Left lung (tissue), 4 donors: ENCODE measurements at regions not wholly inside any gene's neighbourhood (a gene's known extent, or its start where the extent isn't known, plus 50 kb on each side); places are given as distances from the start of the nearest gene placed in this dataset.

Experiments used
- ATAC-seq: fragments of 200-7000 bp; cut with Tn5 transposase; one replicate; pipeline ENCODE4 v1.9.1; 2020; ENCODE audit warnings: moderate library complexity
- DNase-seq, 4 donors: peaks; one replicate each; pipeline ENCODE4 v3.0.0-alpha.2; 2013 to 2020
- H3K27ac ChIP-seq, 2 donors: fragments of 200-600 bp; sonication (generic) in 1 of 2; one replicate each; pipeline versions ENCODE4 v1.5.0 to v1.8.0; 2020 to 2021
- H3K27me3 ChIP-seq, 2 donors: fragments of 200-600 bp; sonication (generic) in 1 of 2; one replicate each; pipeline versions ENCODE4 v1.5.0 to v1.8.0; 2020 to 2021
- H3K36me3 ChIP-seq, 2 donors: fragments of 200-600 bp; sonication (generic) in 1 of 2; one replicate each; pipeline versions ENCODE4 v1.5.0 to v1.8.0; 2020 to 2021
- H3K4me1 ChIP-seq, 2 donors: fragments of 200-600 bp; one replicate each; pipeline ENCODE4 v1.8.0; 2021
- H3K4me3 ChIP-seq, 2 donors: fragments of 200-600 bp; sonication (generic) in 1 of 2; one replicate each; pipeline versions ENCODE4 v1.5.0 to v1.8.0; 2020 to 2021; ENCODE audit warnings: mild to moderate bottlenecking in 1 of 2
- H3K9me3 ChIP-seq, 2 donors: fragments of 200-600 bp; sonication (generic) in 1 of 2; one replicate each; pipeline versions ENCODE4 v1.5.0 to v1.8.0; 2020 to 2021
- CTCF ChIP-seq, 2 donors: fragments of 200-600 bp; sonication (generic) in 1 of 2; IDR thresholded peaks; one replicate each; pipeline versions ENCODE4 v1.5.0 to v1.8.0; 2021; ENCODE audit warnings: antibody characterized with exemption in 2 of 2
- intact Hi-C, 2 donors: fragments of 100-400 bp; cut with DNase I; formaldehyde crosslinking; loops; one replicate each; pipeline versions ENCODE4 v1.11.2 to v1.14.2; 2022
- donor health status: DM: no; HTN: yes; CAD: no.
- donor health status: DM: no; HTN: no; CAD: no.

- no peaks in the 10 kb centered on the region for H3K9me3 ChIP-seq
- DNase-seq (no peak), ATAC-seq (no peak)
- intact Hi-C loops, result no loop called here
- TF ChIP-seq CTCF (IDR thresholded peaks at IDR 0.05), result no peak
- no peaks in the 10 kb centered on the region for H3K27me3 ChIP-seq
- no peaks in the 10 kb centered on the region for H3K36me3 ChIP-seq
- H3K27ac ChIP-seq, result no peak overlapping the region
- H3K4me3 ChIP-seq, result no peak overlapping the region
- no peaks in the 10 kb centered on the region for H3K4me1 ChIP-seq
Measured at GRCh38 chr5:35416217-35416988, 186.1 kb upstream of the PRLR start.

GRCh38 chr5:35415309-35415708 lies 185.0 kb upstream of the PRLR start:
- no peak for ATAC-seq
- intact Hi-C loops, result no loop called here
- H3K27ac ChIP-seq, result no peak overlapping the region
- no peaks in the 10 kb centered on the region for H3K36me3 ChIP-seq
- DNase-seq, result no peak
- H3K9me3 ChIP-seq, result no peaks in the 10 kb centered on the region
- H3K27me3 ChIP-seq, result no peaks in the 10 kb centered on the region
- H3K4me1 ChIP-seq, result no peaks in the 10 kb centered on the region
- TF ChIP-seq CTCF (IDR thresholded peaks at IDR 0.05), result no peak
- no peak overlapping the region for H3K4me3 ChIP-seq

GRCh38 chr5:35409361-35409760 lies 179.1 kb upstream of the PRLR start:
- intact Hi-C loops, result no loop called here
- TF ChIP-seq CTCF (IDR thresholded peaks at IDR 0.05), result no peak
- no peaks in the 10 kb centered on the region for H3K36me3 ChIP-seq

GRCh38 chr5:35408146-35408545 lies 177.9 kb upstream of the PRLR start:
- Histone ChIP-seq H3K4me3 (no peak overlapping the region), H3K9me3 (no peaks in the 10 kb centered on the region), H3K27ac (no peak overlapping the region), H3K36me3 (no peaks in the 10 kb centered on the region), H3K27me3 (no peaks in the 10 kb centered on the region), H3K4me1 (no peaks in the 10 kb centered on the region)
- DNase-seq (no peak), ATAC-seq (no peak)
- no peak for TF ChIP-seq CTCF (IDR thresholded peaks at IDR 0.05)
- intact Hi-C loops, result no loop called here

More at GRCh38 chr5:35409361-35409760, 179.1 kb upstream of the PRLR start:
- no peaks in the 10 kb centered on the region for H3K4me1 ChIP-seq
- DNase-seq (no peak), ATAC-seq (no peak)
- H3K9me3 ChIP-seq, result no peaks in the 10 kb centered on the region
- H3K27ac ChIP-seq, result no peak overlapping the region
- no peaks in the 10 kb centered on the region for H3K27me3 ChIP-seq
- no peak overlapping the region for H3K4me3 ChIP-seq

- Histone ChIP-seq H3K4me3 (no peak overlapping the region), H3K9me3 (no peaks in the 10 kb centered on the region), H3K27me3 (no peaks in the 10 kb centered on the region), H3K27ac (no peak overlapping the region), H3K36me3 (no peaks in the 10 kb centered on the region), H3K4me1 (no peaks in the 10 kb centered on the region)
- DNase-seq, result no peak
- intact Hi-C loops, result no loop called here
- TF ChIP-seq CTCF (IDR thresholded peaks at IDR 0.05), result no peak
- no peak for ATAC-seq
Measured at GRCh38 chr5:35407697-35408096, 177.4 kb upstream of the PRLR start.
